ENCODE measurements at regions not wholly inside any gene's neighbourhood (a gene's known extent, or its start where the extent isn't known, plus 50 kb on each side); places are given as distances from the start of the nearest gene placed in this dataset.
"Not testable (repeated sequence)": the region's sequence is repeated elsewhere in the genome, so short reads cannot be mapped to it uniquely, and the experiment has no call there.

DNA sequence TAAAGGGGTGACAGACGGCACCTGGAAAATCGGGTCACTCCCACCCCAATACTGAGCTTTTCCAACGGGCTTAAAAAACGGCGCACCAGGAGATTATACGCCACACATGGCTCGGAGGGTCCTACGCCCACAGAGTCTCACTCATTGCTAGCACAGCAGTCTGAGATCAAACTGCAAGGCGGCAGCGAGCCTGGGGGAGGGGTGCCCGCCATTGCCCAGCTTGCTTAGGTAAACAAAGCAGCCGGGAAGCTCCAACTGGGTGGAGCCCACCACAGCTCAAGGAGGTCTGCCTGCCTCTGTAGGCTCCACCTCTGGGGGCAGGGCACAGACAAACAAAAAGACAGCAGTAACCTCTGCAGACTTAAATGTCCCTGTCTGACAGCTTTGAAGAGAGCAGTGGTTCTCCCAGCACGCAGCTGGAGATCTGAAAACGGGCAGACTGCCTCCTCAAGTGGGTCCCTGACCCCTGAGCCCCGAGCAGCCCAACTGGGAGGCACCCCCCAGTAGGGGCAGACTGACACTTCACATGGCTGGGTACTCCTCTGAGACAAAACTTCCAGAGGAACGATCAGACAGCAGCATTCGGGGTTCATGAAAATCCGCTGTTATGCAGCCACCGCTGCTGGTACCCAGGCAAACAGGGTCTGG is 162.8 kb upstream of the GJE1 start:
- not testable (repeated sequence) for DNase-seq (ENCODE audit: low read depth in 2 of 2)

DNA sequence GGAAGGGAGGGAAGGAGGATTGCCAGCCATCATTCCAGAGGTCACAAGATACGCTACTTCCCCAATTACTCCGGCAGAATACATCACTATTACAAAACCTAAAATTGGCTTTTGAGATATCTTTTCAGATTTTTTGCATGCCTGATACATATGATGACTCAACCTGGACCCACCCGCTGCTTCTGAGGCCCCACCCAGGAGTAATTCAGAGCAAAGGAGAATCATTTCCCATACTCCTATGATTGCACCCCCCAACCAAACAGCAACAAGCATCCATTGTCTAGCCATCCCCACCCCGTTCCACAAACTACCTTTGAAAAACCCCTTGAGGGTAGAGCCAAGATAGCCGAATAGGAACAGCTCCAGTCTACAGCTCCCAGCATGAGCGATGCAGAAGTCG is 163.5 kb upstream of the GJE1 start:
- no peak for DNase-seq (ENCODE audit: low read depth in 2 of 2)

DNA sequence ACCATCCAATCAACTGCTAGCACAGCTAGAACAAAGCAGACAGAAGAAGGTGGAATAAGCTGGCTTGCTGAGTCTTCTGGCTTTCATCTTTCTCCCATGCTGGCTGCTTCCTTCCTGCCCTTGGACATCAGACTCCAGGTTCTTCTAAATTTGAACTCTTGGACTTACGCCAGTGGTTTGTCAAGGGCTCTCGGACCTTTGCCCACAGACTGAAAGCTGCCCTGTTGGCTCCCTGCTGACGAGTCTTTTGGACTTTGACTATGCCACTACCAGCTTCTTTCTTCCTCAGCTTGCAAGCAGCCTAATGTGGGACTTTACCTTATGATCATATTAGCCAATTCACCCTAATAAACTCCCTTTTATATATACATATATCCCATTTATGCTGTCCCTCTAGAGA is 164.1 kb upstream of the GJE1 start:
- DNase-seq (ENCODE audit: low read depth in 2 of 2) = no peak

DNA sequence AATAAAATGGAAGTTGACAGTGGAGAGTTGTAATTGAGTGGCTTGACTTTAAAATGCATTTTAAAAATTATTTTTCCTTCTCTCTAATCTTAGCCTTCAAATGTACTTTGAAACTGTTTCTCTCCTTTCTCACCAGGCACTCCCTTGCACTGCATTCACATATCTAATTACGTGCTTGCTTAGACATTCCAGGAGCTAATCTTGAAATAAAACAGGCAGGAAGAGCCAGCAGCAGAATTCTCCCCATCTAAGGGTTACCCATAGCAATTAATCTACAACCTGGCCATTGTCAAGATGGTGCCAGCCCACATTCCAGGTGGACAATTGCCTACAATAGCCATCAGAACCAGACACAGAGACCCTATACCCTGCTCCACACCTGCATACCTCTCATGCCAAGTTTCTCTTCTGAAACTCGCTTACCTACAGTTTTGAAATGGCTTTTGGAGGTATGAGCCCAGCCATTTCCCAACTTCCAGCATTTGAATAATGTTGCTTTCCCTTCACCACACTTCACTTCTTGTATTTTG is 167.6 kb upstream of the GJE1 start:
- no peak for DNase-seq (ENCODE audit: low read depth in 2 of 2)

DNA sequence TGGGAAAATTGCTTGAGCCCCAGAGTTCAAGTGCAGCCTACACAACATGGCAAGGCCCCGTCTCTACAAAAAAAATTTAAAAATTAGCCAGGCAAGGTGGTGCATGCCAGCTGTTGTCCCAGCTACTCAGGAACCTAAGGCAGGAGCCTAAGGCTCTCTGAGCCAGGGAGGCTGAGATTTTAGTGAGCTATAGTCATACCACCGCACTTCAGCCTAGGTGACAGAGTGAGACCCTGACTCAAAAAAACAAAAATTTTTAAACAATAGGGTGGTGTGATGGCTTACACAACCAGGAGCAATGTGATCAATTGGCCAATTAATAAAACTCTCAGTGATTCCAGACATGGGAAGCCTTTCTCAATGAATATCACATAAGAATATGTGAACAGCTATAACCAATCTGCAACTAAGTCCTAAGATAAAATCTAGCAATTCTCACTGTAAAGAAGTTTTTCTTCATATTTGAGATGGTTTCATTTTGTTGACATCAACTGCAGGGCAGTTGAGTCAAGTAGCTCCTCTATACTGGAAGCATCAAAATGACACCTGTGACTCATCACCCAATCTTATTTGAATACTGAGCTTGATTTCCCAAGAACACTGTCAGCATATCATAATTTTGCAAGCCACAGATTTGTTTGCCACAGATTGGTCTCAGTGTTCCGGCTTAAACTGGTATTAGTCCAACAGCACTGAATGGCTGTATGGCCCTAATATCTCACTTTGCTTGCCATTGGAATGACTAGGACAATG is 169.0 kb upstream of the GJE1 start:
- no peak for DNase-seq (ENCODE audit: low read depth in 2 of 2)

DNA sequence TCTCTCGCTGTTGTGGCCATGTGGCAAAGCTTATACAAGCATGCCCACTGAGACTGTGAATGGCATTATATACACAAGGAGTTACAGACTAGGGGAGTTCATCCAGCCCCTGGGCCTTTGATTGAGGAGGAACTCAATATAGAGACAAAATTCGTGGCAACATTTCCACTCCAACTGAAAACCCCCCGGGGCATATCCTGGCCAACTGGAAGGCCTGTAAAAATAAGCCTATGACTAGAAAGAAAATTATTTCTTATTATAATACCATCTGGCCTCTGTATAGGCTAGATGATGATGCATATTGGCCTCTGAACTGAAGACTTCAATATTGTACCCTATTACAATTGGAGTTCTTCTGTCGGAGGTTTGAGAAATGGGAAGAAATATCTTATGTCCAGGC is 175.5 kb upstream of the GJE1 start:
- DNase-seq (ENCODE audit: low read depth in 2 of 2) = no peak

DNA sequence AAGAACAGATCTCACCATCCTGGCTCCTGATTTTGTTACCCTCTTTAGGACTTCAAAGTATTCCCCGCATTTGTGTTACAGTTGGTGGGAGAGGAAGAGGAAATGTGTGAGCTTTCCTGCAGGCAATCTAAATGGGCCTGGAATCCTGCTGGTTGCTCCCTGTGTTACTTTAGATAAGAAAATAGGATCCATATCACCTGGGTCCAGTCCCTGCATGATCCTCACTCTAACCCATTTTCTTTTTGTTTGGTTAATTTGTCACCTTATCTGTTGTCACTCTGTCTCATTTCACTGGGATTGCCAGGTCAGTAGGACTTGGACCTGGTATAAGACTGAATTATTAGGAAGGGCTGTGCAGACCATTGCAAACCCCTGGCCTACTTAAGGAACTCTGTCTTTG is 175.9 kb upstream of the GJE1 start:
- no peak for DNase-seq (ENCODE audit: low read depth in 2 of 2)

DNA sequence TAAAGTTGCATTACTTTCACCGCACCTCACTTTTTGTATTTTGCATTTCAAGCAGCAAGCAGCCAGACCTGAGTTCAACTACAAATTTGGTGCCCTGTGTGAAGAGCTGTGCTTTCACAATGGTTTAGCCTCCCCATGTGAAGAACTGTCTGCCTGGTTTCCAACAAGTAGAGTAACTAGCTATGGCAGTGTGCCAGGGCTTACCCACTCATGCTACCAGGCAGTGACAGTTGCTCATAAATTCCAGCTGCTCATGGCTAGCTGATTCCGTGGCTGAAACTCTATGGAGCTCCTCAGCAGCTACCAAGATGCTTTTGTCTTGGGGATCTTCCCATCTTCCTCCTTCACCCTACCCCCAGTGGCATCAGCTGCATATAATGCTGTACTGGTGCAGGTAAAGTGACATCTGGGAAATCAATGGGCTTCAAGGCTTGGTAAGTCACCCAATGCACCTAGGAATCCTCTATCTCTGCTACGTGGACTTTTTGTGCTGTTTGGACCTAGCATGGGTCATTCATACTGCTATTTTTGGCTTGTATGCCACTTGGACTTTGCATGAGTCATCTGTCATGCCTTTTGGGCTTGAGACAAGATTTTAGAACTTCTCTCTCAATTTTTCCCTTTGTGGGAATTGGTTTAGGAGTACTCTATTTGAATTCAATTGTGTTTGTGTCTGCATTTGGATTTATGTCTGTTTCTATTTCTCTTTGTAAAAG is 176.5 kb upstream of the GJE1 start:
- no peak for DNase-seq (ENCODE audit: low read depth in 2 of 2)

DNA sequence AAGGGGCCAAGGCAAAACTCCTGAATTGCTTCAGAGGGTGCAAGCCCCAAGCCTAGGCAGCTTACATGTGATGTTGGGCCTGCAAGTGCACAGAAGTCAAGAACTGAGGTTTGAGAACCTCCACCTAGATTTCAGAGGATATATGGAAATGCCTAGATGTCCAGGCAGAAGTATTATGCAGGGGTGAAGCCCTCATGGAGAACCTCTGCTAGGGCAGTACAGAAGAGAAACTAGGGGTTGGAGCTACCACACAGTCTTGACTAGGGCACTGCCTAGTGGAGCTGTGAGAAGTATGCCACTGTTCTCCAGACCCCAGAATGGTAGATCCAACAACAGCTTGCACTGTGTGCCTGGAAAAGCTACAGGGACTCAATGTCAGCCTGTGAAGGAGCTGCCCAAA is 179.7 kb upstream of the GJE1 start:
- DNase-seq (ENCODE audit: low read depth in 2 of 2) = no peak

DNA sequence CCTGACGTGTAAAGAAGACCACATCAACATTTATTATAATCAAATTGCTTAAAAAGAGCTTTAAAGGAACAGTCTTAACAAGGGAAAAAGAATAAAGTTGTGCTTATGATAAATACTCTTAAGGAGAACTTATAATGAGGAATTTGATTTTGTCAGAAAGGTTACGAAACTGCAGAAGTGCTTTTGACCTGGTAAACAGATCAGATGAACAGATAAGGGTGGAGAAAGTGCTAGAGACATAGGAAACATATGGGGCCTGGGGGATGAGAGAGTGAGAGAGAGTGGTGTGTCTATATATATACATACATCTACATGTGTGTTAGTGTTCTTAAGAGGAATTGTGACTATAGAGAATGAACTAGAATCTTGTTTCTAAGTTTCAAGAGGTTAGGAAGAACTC is 186.2 kb upstream of the GJE1 start:
- DNase-seq (ENCODE audit: low read depth in 2 of 2) = no peak

DNA sequence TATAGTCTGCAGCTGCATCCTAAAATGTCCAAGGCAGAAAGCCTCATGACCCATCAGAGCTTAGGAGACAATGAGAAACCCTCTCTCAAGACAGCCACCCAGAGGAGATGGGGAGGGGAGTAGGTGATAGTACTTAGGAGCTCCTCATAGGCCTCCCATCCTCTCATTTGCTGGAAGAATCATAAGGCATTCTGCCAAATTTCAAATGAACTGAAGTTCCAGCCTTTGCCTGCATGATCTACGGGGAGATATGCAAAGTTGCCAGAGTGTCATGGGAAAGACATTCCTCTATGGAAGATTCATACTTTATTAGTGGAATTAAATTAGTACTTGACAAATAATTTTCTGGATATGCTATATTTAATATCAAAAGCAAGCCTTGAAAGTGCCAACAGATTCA is 194.1 kb upstream of the GJE1 start:
- DNase-seq (ENCODE audit: low read depth in 2 of 2) = no peak

DNA sequence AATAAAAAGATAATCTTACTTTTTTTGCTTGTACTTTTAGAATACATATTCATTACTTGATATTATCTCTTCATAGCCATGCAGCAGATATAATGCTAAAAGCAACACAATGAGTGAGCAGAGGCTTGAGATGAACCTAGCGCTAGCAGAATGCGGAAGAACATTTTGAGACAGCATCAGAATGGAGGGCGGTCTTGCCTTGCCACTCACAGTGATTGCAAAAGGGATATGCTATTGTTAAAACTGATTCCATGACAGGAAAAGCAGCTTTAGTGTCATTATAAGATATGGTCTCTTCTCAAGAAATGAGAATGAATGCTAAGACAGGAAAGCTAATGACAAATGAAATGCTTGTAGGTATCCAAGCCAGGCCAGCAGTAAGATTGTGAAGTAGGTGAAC is 200.0 kb upstream of the GJE1 start:
- no peak for DNase-seq (ENCODE audit: low read depth in 2 of 2)

DNA sequence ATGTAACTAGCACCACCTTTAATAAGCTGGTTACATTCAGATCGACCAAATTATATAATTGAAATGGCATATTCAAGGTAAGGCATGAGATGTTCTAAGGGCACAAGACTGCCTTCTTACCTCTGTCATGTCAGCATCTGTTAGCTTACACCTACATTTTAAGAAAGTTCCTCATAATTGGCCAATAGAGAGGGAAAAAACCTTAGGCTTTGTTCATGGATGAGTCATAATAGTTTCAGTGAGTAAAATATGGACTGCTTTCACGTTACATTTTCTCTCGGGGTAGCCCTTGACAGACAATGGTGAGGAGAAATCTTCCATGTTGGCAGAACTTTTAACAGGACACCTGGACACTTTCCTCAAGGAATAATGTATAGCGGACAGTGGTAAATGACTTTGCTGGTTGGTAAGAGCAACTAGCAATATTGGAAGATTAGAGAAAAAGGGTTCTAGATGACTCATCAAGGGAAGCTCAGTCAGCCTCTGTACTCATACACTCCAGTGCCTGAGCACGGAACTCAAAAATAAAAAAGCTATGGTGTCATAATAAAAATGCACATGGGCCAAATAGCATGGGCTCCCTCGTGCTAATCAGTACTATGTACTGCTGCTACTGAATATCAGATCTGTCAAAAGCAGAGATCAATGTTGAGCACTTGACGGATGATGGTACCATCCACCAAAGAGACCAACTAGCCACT is 206.4 kb upstream of the GJE1 start:
- not testable (repeated sequence) for DNase-seq (ENCODE audit: low read depth in 2 of 2)

DNA sequence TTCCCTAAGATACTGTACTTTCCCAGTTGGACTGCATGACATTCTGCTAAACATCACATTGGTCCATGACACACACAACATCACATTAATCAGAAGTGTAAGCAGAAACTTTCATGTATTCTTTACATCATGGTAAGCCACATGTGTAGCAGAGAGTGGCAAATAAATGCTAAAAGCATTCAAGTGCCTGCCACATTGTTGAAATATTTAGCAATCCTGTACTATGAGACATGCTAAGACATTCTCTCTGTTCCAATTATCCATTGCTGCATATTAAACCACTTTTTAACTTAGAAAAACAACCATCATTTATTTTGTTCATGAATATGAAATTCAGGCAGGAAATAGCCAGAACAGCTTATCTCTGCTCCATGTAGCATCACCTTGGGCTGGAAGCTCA is 207.7 kb upstream of the GJE1 start:
- DNase-seq (ENCODE audit: low read depth in 2 of 2) = no peak

DNA sequence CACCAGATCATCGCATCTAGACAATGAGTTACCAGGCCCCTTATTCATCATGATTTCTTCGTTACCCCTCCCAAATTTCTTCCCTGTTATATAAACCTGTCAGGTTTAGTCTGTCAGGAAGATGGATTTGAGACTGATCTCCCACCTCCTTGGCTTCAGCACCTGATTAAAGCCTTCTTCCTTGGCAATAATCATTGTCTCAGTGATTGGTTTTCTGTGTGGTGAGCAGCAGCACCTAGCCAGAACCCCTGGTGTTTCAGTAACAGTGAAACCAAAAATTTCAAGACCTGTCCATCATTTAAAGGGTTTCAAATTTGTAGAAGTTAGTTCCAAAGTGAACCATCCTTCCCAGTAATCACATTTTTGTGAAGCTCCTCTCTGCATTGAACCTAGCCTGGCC is 209.8 kb upstream of the GJE1 start:
- no peak for DNase-seq (ENCODE audit: low read depth in 2 of 2)

DNA sequence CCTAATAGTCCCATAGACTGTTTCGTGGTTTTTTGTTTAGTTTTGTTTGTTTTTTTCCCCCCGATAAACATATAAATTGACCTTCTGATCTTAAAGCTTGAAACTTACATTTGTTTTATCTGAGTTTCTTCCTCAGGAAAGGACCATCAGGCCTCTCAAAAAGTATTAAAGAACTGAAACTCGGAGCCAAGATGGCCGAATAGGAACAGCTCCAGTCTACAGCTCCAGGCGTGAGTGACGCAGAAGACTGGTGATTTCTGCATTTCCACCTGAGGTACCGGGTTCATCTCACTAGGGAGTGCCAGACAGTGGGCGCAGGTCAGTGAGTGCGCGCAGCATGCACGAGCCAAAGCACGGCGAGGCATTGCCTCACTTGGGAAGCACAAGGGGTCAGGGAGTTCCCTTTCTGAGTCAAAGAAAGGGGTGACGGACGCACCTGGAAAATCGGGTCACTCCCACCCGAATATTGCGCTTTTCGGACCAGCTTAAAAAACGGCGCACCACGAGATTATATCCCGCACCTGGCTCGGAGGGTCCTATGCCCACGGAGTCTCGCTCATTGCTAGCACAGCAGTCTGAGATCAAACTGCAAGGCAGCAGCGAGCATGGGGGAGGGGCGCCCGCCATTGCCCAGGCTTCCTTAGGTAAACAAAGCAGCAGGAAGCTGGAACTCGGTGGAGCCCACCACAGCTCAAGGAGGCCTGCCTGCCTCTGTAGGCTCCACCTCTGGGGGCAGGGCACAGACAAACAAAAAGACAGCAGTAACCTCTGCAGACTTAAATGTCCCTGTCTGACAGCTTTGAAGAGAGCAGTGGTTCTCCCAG is 215.8 kb upstream of the GJE1 start:
- not testable (repeated sequence) for DNase-seq (ENCODE audit: low read depth in 2 of 2)

DNA sequence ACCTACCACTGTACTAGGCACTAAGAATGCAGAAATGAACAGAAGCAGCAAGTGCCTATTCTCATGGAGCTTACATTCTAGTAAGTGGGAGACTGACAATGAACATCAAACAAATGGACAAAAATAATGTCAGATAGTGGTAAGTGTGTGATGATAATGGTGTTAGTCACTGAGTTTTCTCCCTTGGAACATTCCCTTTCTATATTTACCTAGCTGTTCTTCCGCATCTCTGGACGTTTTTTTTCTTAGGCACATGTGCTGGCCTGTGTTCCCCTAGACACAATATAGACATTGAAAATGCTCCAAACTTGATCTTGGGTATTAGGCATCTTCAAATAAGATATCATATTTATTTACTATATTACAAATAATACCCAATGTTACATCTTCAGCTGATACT is 218.1 kb upstream of the GJE1 start:
- DNase-seq (ENCODE audit: low read depth in 2 of 2) = no peak

DNA sequence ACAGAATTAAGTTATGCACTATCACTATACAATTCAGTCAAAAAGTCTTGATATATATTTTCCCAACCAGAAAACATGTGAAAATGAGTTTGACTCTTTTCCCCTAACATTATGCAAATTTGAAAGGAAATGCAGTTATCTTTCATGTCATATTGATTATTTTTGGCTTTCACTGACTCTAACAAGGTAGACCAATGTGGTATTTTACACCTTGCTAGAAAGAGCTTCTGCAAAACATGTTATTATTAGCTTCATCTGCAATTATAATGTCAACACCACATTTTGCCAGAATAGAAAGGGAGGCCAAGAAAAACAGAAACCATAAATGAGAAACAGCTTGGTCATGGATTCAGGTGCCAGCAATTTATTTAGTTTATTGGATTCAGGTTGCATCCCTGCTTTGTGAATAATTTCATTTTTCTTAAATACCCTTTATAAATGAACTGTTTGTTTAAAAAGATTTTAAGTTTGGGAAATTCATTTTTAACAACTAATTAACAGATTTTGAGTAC is 226.1 kb upstream of the GJE1 start:
- no peak for DNase-seq (ENCODE audit: low read depth in 2 of 2)

DNA sequence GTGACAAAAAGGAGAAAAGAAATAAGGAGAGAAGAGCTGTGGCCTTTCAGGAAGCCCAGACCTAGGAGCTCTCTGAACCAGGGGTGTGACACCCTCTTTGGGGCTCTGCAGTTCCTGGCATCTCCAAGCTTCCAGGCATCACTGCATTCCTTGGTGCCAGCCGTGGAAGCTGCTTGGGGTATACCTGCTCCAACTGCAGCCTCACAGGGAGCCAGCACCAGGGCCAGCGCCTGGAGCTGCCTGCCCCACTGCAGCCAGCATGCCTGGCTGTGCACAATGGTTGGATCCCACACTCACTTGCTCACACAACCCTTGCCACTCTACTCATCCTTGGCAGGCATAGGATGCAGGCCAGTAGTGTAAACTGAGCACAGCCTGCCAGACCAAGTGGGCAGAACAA is 242.1 kb upstream of the GJE1 start:
- DNase-seq (ENCODE audit: low read depth in 2 of 2) = no peak

DNA sequence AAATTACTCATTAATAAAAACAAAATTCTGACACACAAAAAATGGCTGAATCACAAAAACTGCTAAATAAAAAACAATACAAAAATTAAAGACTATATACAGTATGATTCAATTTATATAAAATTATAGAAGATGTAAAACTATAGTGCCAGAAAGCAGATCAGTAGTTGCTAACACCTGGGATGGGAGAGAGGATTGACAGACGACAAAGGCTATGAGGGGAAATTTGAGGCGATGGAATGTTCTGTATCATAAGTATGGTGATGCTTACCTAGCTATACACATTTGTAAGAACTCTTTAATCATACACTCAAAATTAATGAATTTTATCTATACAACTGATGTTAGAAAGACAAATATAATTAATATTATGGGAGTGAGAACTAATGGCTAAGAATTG is 247.9 kb upstream of the GJE1 start:
- DNase-seq (ENCODE audit: low read depth in 2 of 2) = no peak

DNA sequence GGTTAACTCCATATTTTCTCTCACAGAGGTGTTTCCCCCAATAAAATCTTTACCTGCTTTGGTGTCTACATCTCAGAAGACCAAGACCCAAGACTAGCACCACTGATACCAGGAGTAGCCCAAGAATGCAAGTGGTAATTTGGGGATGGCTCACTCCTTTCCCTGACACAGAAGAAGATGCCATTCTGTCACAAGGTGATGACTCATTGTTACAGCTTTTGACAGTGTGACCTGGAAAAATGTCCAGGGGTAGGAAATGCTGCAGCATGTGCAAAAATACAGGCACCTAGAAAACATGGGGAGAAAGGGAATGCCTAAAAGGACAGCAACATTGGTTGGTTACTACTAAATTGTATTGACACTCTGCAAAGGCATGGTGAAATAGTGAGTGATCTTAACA is 254.0 kb upstream of the GJE1 start:
- no peak for DNase-seq (ENCODE audit: low read depth in 2 of 2)
